ENCODE measurements at regions not wholly inside any gene's neighbourhood (a gene's known extent, or its start where the extent isn't known, plus 50 kb on each side); places are given as distances from the start of the nearest gene placed in this dataset.
"Not testable (repeated sequence)": the region's sequence is repeated elsewhere in the genome, so short reads cannot be mapped to it uniquely, and the experiment has no call there.

DNA sequence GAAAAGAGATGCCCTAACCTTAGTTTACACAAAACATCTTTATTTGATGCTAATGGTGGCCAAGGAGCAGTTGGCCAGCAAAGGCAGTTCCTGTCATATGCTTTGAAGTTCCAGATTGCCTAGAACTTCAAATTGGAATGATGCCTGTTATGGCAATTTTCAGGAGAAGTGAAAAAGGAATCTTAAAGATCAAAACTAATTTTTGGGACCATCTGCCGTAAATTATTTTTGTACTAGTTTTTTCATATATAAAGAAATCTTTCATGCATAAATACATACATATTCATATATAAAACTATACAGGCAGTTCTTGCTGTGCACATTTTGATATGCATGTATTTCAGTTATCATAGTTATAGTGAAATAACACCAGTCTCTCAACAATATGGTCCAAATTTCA lies 1185.6 kb upstream of the FAM98A start:
- Histone ChIP-seq H3K4me2 (ENCODE audit: low read depth, low read length, poor library complexity, severe bottlenecking) (no peak overlapping the region), H3F3A (ENCODE audit: low read depth) (no peaks in the 10 kb centered on the region), H3K4me1 (ENCODE audit: insufficient read depth, low read length, poor library complexity, severe bottlenecking) (no peaks in the 10 kb centered on the region), H3K9me2 (replicated peaks; ENCODE audit: low read depth, low read length) (no peaks in the 10 kb centered on the region), H3K27me3 (ENCODE audit: insufficient read depth, low read length, poor library complexity, severe bottlenecking) (no peaks in the 10 kb centered on the region), H3K9me3 (ENCODE audit: insufficient read depth, low read depth, low read length) (peaks cover 4% of the 10 kb centered on the region; the same call in 1 of the 2 replicates), H3K4me3 (ENCODE audit: low read length, poor library complexity, severe bottlenecking) (no peak overlapping the region), H2AFZ (ENCODE audit: low read length) (no peak overlapping the region), H4K20me1 (ENCODE audit: insufficient read depth, low read length, poor library complexity, severe bottlenecking) (no peaks in the 10 kb centered on the region), H3K79me2 (ENCODE audit: insufficient read depth, low read length) (no peaks in the 10 kb centered on the region), H3K9ac (ENCODE audit: low read depth, low read length, poor library complexity, severe bottlenecking) (no peak overlapping the region), H3K36me3 (ENCODE audit: insufficient read depth, low read length) (no peaks in the 10 kb centered on the region)
- no peak for TF ChIP-seq EZH2phosphoT487 (IDR thresholded peaks at IDR 0.05; ENCODE audit: borderline replicate concordance)
- TF ChIP-seq, protein P1, sequence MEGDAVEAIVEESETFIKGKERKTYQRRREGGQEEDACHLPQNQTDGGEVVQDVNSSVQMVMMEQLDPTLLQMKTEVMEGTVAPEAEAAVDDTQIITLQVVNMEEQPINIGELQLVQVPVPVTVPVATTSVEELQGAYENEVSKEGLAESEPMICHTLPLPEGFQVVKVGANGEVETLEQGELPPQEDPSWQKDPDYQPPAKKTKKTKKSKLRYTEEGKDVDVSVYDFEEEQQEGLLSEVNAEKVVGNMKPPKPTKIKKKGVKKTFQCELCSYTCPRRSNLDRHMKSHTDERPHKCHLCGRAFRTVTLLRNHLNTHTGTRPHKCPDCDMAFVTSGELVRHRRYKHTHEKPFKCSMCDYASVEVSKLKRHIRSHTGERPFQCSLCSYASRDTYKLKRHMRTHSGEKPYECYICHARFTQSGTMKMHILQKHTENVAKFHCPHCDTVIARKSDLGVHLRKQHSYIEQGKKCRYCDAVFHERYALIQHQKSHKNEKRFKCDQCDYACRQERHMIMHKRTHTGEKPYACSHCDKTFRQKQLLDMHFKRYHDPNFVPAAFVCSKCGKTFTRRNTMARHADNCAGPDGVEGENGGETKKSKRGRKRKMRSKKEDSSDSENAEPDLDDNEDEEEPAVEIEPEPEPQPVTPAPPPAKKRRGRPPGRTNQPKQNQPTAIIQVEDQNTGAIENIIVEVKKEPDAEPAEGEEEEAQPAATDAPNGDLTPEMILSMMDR (conservative IDR thresholded peaks at IDR 0.05; ENCODE audit: low read length) = no peak

DNA sequence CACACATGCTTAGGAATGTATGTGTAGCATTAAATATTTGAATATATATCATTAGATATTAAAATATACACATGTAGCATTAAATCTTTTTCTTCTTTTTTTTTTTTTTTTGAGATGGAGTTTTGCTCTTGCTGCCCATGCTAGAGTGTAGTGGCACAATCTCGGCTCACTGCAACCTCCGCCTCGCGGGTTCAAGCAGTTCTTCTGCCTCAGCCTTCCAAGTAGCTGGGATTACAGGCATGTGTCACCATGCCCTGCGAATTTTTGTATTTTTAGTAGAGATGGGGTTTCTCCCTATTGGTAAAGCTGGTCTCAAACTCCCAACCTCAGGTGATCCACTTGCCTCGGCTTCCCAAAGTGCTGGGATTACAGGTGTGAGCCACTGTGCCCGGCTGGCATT lies 1151.6 kb upstream of the FAM98A start:
- H3K4me3 ChIP-seq (ENCODE audit: low read length, poor library complexity, severe bottlenecking); H3K4me2 ChIP-seq (ENCODE audit: low read depth, low read length, poor library complexity, severe bottlenecking); H3K4me1 ChIP-seq (ENCODE audit: insufficient read depth, low read length, poor library complexity, severe bottlenecking); H3K79me2 ChIP-seq (ENCODE audit: insufficient read depth, low read length); H3K36me3 ChIP-seq (ENCODE audit: insufficient read depth, low read length); H4K20me1 ChIP-seq (ENCODE audit: insufficient read depth, low read length, poor library complexity, severe bottlenecking); H3F3A ChIP-seq (ENCODE audit: low read depth); H3K27me3 ChIP-seq (ENCODE audit: insufficient read depth, low read length, poor library complexity, severe bottlenecking); H2AFZ ChIP-seq (ENCODE audit: low read length); H3K9ac ChIP-seq (ENCODE audit: low read depth, low read length, poor library complexity, severe bottlenecking); H3K9me2 ChIP-seq (replicated peaks; ENCODE audit: low read depth, low read length); H3K9me3 ChIP-seq (ENCODE audit: insufficient read depth, low read depth, low read length): not testable (repeated sequence)

DNA sequence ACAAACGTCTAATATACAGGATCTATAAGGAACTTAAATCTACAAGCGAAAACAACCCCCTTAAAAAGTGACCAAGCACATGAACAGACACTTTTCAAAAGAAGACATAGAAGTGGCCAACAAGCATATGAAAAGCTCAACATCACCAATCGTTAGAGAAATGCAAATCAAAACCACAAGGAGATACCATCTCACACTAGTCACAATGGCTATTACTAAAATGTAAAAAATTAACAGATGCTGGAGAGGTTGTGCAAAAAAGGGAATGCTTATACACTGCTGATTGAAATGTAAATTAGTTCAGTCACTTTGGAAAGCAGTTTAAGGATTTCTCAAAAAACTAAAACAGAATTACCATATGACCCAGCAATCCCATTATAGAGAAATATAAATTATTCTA lies 1148.5 kb upstream of the FAM98A start:
- Histone ChIP-seq H3K79me2 (ENCODE audit: insufficient read depth, low read length) (no peaks in the 10 kb centered on the region), H3F3A (ENCODE audit: low read depth) (no peaks in the 10 kb centered on the region), H3K9me2 (replicated peaks; ENCODE audit: low read depth, low read length) (no peaks in the 10 kb centered on the region), H3K9ac (ENCODE audit: low read depth, low read length, poor library complexity, severe bottlenecking) (no peak overlapping the region), H4K20me1 (ENCODE audit: insufficient read depth, low read length, poor library complexity, severe bottlenecking) (no peaks in the 10 kb centered on the region), H3K27me3 (ENCODE audit: insufficient read depth, low read length, poor library complexity, severe bottlenecking) (no peaks in the 10 kb centered on the region), H2AFZ (ENCODE audit: low read length) (no peak overlapping the region), H3K9me3 (ENCODE audit: insufficient read depth, low read depth, low read length) (no peaks in the 10 kb centered on the region), H3K36me3 (ENCODE audit: insufficient read depth, low read length) (no peaks in the 10 kb centered on the region), H3K4me3 (ENCODE audit: low read length, poor library complexity, severe bottlenecking) (no peak overlapping the region), H3K4me1 (ENCODE audit: insufficient read depth, low read length, poor library complexity, severe bottlenecking) (no peaks in the 10 kb centered on the region), H3K4me2 (ENCODE audit: low read depth, low read length, poor library complexity, severe bottlenecking) (no peak overlapping the region)
- no peak for TF ChIP-seq EZH2phosphoT487 (IDR thresholded peaks at IDR 0.05; ENCODE audit: borderline replicate concordance)
- TF ChIP-seq, protein P1 (conservative IDR thresholded peaks at IDR 0.05; ENCODE audit: low read length) = no peak

DNA sequence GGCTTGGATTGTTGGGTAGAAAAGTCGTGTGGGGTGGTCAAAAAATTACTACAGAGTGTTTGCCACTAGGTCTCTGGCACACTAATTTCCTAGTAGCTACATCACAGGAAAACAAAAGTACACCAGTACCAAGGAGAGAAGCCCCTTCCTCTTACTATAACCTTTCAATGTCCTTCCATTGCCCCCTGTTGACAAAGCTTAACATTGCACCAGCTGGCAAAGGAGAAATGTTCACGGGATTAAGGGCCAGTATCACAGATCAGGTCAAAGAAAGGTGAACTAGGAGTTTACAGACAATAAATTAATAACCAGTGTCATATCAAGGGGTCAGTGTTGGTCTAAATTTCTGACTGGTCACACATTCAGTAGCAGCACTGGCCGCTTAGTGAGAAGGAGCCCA lies 1139.6 kb upstream of the FAM98A start:
- no peak overlapping the region for H2AFZ ChIP-seq (ENCODE audit: low read length)
- H3K9me3 ChIP-seq (ENCODE audit: insufficient read depth, low read depth, low read length) = no peaks in the 10 kb centered on the region
- no peaks in the 10 kb centered on the region for H3K9me2 ChIP-seq (replicated peaks; ENCODE audit: low read depth, low read length)
- H3K4me1 ChIP-seq (ENCODE audit: insufficient read depth, low read length, poor library complexity, severe bottlenecking) = no peaks in the 10 kb centered on the region
- no peak overlapping the region for H3K4me2 ChIP-seq (ENCODE audit: low read depth, low read length, poor library complexity, severe bottlenecking)
- no peaks in the 10 kb centered on the region for H3K27me3 ChIP-seq (ENCODE audit: insufficient read depth, low read length, poor library complexity, severe bottlenecking)
- H3K9ac ChIP-seq (ENCODE audit: low read depth, low read length, poor library complexity, severe bottlenecking) = no peak overlapping the region
- no peaks in the 10 kb centered on the region for H4K20me1 ChIP-seq (ENCODE audit: insufficient read depth, low read length, poor library complexity, severe bottlenecking)
- no peak overlapping the region for H3K4me3 ChIP-seq (ENCODE audit: low read length, poor library complexity, severe bottlenecking)
- H3K36me3 ChIP-seq (ENCODE audit: insufficient read depth, low read length) = no peaks in the 10 kb centered on the region
- no peak for TF ChIP-seq EZH2phosphoT487 (IDR thresholded peaks at IDR 0.05; ENCODE audit: borderline replicate concordance)
- TF ChIP-seq, protein P1 (conservative IDR thresholded peaks at IDR 0.05; ENCODE audit: low read length) = peak; percentile 52
- no peaks in the 10 kb centered on the region for H3F3A ChIP-seq (ENCODE audit: low read depth)
- H3K79me2 ChIP-seq (ENCODE audit: insufficient read depth, low read length) = no peaks in the 10 kb centered on the region
